Glutamatergic neuron (in vitro differentiated cells): ENCODE measurements at regions not wholly inside any gene's neighbourhood (a gene's known extent, or its start where the extent isn't known, plus 50 kb on each side); places are given as distances from the start of the nearest gene placed in this dataset.
"Not testable (repeated sequence)": the region's sequence is repeated elsewhere in the genome, so short reads cannot be mapped to it uniquely, and the experiment has no call there.

ENCODE experiments used
- DNase-seq: peaks from one replicate; pipeline ENCODE4 v3.0.0; 2022
- H3K27ac Mint-ChIP-seq: one replicate; pipeline ENCODE4 v1.8.0; 2020; ENCODE audit warnings: mild to moderate bottlenecking, mixed read lengths, inconsistent platforms; ENCODE audit not compliant: unreplicated experiment
- H3K27me3 Mint-ChIP-seq: one replicate; pipeline ENCODE4 v1.8.0; 2020; ENCODE audit warnings: mild to moderate bottlenecking, moderate library complexity, mixed read lengths, inconsistent platforms; ENCODE audit not compliant: unreplicated experiment
- H3K36me3 Mint-ChIP-seq: one replicate; pipeline ENCODE4 v1.8.0; 2020; ENCODE audit warnings: mild to moderate bottlenecking, mixed read lengths, inconsistent platforms; ENCODE audit not compliant: unreplicated experiment
- H3K4me1 Mint-ChIP-seq: one replicate; pipeline ENCODE4 v1.8.0; 2020; ENCODE audit warnings: mild to moderate bottlenecking, low read depth, mixed read lengths, inconsistent platforms; ENCODE audit not compliant: unreplicated experiment
- H3K4me3 Mint-ChIP-seq: one replicate; pipeline ENCODE4 v1.8.0; 2020; ENCODE audit warnings: mild to moderate bottlenecking, mixed read lengths, inconsistent platforms; ENCODE audit not compliant: unreplicated experiment
- H3K9me3 Mint-ChIP-seq: one replicate; pipeline ENCODE4 v1.8.0; 2020; ENCODE audit warnings: mild to moderate bottlenecking, moderate library complexity, mixed read lengths, inconsistent platforms; ENCODE audit not compliant: unreplicated experiment
- CTCF ChIP-seq: fragments of 200-600 bp; sonication (generic); IDR thresholded peaks from one replicate; pipeline ENCODE4 v1.5.0; 2021; ENCODE audit not compliant: partially characterized antibody, unreplicated experiment

GRCh38 chr5:1603916-1604315, 80.2 kb upstream of the LPCAT1 start:
- not testable (repeated sequence) for H3K4me3 Mint-ChIP-seq, H3K27ac Mint-ChIP-seq, H3K27me3 Mint-ChIP-seq, DNase-seq, H3K4me1 Mint-ChIP-seq
- peaks cover 11% of the 10 kb centered on the region for H3K9me3 Mint-ChIP-seq
- peaks cover 22% of the 10 kb centered on the region for H3K36me3 Mint-ChIP-seq

DNA sequence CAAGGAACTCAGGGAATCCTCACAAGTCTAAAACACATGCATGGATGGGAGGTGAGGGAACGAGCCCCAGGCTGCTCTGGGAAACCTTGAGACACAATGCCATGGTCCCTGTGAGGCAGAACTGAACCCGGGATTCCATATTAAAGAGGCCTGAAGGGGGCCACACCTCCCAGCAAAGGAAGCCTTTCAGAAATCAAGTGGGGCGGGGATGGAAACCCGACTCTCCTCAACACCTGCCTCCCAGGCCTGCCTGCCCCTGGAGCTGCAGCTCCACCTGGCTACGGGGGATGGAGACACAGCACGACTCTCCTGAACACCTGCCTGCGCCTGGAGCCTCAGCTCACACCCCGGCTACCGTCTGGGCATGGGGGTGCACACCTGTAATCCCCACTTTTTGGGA, 77.8 kb upstream of the LPCAT1 start:
- not testable (repeated sequence) for H3K4me1 Mint-ChIP-seq, H3K27me3 Mint-ChIP-seq, H3K4me3 Mint-ChIP-seq, H3K27ac Mint-ChIP-seq, H3K9me3 Mint-ChIP-seq, DNase-seq
- H3K36me3 Mint-ChIP-seq = peaks cover 15% of the 10 kb centered on the region

- not testable (repeated sequence) for DNase-seq, H3K36me3 Mint-ChIP-seq, H3K27me3 Mint-ChIP-seq, H3K4me1 Mint-ChIP-seq, H3K4me3 Mint-ChIP-seq, H3K27ac Mint-ChIP-seq
- peaks cover 12% of the 10 kb centered on the region for H3K9me3 Mint-ChIP-seq
These were observed 75.4 kb upstream of the LPCAT1 start for GRCh38 chr5:1598950-1599737.

GRCh38 chr5:1597093-1597473, 73.3 kb upstream of the LPCAT1 start:
- not testable (repeated sequence) for H3K4me1 Mint-ChIP-seq, H3K9me3 Mint-ChIP-seq, DNase-seq, H3K27me3 Mint-ChIP-seq, H3K36me3 Mint-ChIP-seq
- Mint-ChIP-seq H3K27ac (peak overlapping the region; percentile 64), H3K4me3 (peak overlapping the region; percentile 50)

DNA sequence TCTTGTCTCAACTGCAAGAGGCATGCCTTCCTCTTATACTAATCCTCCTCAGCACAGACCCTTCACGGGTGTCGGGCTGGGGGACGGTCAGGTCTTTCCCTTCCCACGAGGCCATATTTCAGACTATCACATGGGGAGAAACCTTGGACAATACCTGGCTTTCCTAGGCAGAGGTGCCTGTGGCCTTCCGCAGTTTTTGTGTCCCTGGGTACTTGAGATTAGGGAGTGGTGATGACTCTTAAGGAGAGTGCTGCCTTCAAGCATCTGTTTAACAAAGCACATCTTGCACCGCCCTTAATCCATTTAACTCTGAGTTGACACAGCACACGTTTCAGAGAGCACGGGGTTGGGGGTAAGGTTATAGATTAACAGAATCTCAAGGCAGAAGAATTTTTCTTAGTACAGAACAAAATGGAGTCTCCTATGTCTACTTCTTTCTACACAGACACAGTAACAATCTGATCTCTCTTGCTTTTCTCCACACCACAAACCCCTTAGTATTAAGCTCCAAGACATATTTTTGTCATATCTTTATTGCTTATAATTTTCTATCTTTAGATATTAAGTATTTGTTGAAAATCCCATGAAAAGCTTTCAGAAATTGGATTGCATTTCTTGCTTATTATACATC, 72.8 kb upstream of the LPCAT1 start:
- not testable (repeated sequence) for H3K27ac Mint-ChIP-seq, H3K9me3 Mint-ChIP-seq

GRCh38 chr5:1594357-1595106, 70.8 kb upstream of the LPCAT1 start:
- peak overlapping the region; percentile 43 for H3K27ac Mint-ChIP-seq
- H3K4me3 Mint-ChIP-seq = peak overlapping the region; percentile 71
- peaks cover 1% of the 10 kb centered on the region for H3K4me1 Mint-ChIP-seq
- DNase-seq = peak; percentile 87
- H3K9me3 Mint-ChIP-seq = peaks cover 9% of the 10 kb centered on the region
- H3K27me3 Mint-ChIP-seq = peaks cover 2% of the 10 kb centered on the region
- TF ChIP-seq CTCF = no peak
- H3K36me3 Mint-ChIP-seq = no peaks in the 10 kb centered on the region

More for the DNA sequence above, 72.8 kb upstream of the LPCAT1 start:
- not testable (repeated sequence) for H3K36me3 Mint-ChIP-seq, H3K27me3 Mint-ChIP-seq, DNase-seq, H3K4me1 Mint-ChIP-seq, H3K4me3 Mint-ChIP-seq

GRCh38 chr5:1593903-1594356, 70.2 kb upstream of the LPCAT1 start:
- Mint-ChIP-seq H3K9me3 (peaks cover 9% of the 10 kb centered on the region), H3K4me1 (no peaks in the 10 kb centered on the region), H3K27ac (no peak overlapping the region), H3K27me3 (peaks cover 2% of the 10 kb centered on the region), H3K36me3 (no peaks in the 10 kb centered on the region), H3K4me3 (peak overlapping the region; percentile 81)
- TF ChIP-seq CTCF = no peak
- no peak for DNase-seq

- not testable (repeated sequence) for H3K9me3 Mint-ChIP-seq, H3K4me3 Mint-ChIP-seq, DNase-seq, H3K27me3 Mint-ChIP-seq, H3K4me1 Mint-ChIP-seq
- Mint-ChIP-seq H3K27ac (peak overlapping the region; percentile 43), H3K36me3 (peaks cover 33% of the 10 kb centered on the region)
These were observed 64.4 kb upstream of the LPCAT1 start for GRCh38 chr5:1588071-1588694.

- not testable (repeated sequence) for H3K27me3 Mint-ChIP-seq, H3K4me3 Mint-ChIP-seq, H3K4me1 Mint-ChIP-seq, H3K27ac Mint-ChIP-seq, H3K9me3 Mint-ChIP-seq, DNase-seq
- H3K36me3 Mint-ChIP-seq = peaks cover 51% of the 10 kb centered on the region
These were observed 59.5 kb upstream of the LPCAT1 start for GRCh38 chr5:1583081-1583875.
